ENCODE measurements at regions not wholly inside any gene's neighbourhood (a gene's known extent, or its start where the extent isn't known, plus 50 kb on each side); places are given as distances from the start of the nearest gene placed in this dataset.
"Not testable (repeated sequence)": the region's sequence is repeated elsewhere in the genome, so short reads cannot be mapped to it uniquely, and the experiment has no call there.

GRCh38 chr3:110871869-110872268 lies 199.7 kb upstream of the NECTIN3 start:
- no peaks in the 10 kb centered on the region for H3K27me3 Mint-ChIP-seq (ENCODE audit: low read depth, poor library complexity)
- H3K27ac Mint-ChIP-seq = no peak overlapping the region
- H3K4me3 Mint-ChIP-seq = no peak overlapping the region
- DNase-seq = no peak
- no peaks in the 10 kb centered on the region for H3K4me1 Mint-ChIP-seq
- H3K9me3 Mint-ChIP-seq = peaks cover 24% of the 10 kb centered on the region
- H3K36me3 Mint-ChIP-seq (ENCODE audit: low read depth) = peaks cover 38% of the 10 kb centered on the region
- no peak for TF ChIP-seq CTCF (IDR thresholded peaks at IDR 0.05)

- DNase-seq = no peak
- Mint-ChIP-seq H3K4me3 (no peak overlapping the region), H3K36me3 (ENCODE audit: low read depth) (peaks cover 41% of the 10 kb centered on the region), H3K27ac (no peak overlapping the region), H3K4me1 (no peaks in the 10 kb centered on the region), H3K9me3 (peaks cover 24% of the 10 kb centered on the region), H3K27me3 (ENCODE audit: low read depth, poor library complexity) (no peaks in the 10 kb centered on the region)
- no peak for TF ChIP-seq CTCF (IDR thresholded peaks at IDR 0.05)
Measured at GRCh38 chr3:110878692-110879091, 192.9 kb upstream of the NECTIN3 start.

GRCh38 chr3:110881069-110881468 lies 190.5 kb upstream of the NECTIN3 start:
- Mint-ChIP-seq H3K4me3 (no peak overlapping the region), H3K27me3 (ENCODE audit: low read depth, poor library complexity) (no peaks in the 10 kb centered on the region), H3K9me3 (peaks cover under 1% of the 10 kb centered on the region), H3K27ac (no peak overlapping the region), H3K4me1 (peaks cover under 1% of the 10 kb centered on the region), H3K36me3 (ENCODE audit: low read depth) (peaks cover 24% of the 10 kb centered on the region)
- no peak for DNase-seq
- TF ChIP-seq CTCF (IDR thresholded peaks at IDR 0.05) = no peak

GRCh38 chr3:110886222-110886893 lies 185.3 kb upstream of the NECTIN3 start:
- Mint-ChIP-seq H3K9me3 (peaks cover 15% of the 10 kb centered on the region), H3K27ac (peak overlapping the region; percentile 86), H3K27me3 (ENCODE audit: low read depth, poor library complexity) (peaks cover 4% of the 10 kb centered on the region), H3K36me3 (ENCODE audit: low read depth) (peaks cover 26% of the 10 kb centered on the region), H3K4me3 (no peak overlapping the region), H3K4me1 (peaks cover 6% of the 10 kb centered on the region)
- DNase-seq = no peak
- TF ChIP-seq CTCF (IDR thresholded peaks at IDR 0.05) = no peak

GRCh38 chr3:110887176-110887575 lies 184.4 kb upstream of the NECTIN3 start:
- H3K36me3 Mint-ChIP-seq (ENCODE audit: low read depth) = peaks cover 34% of the 10 kb centered on the region
- no peak for TF ChIP-seq CTCF (IDR thresholded peaks at IDR 0.05)
- peaks cover 6% of the 10 kb centered on the region for H3K4me1 Mint-ChIP-seq
- H3K9me3 Mint-ChIP-seq = peaks cover 22% of the 10 kb centered on the region
- H3K27me3 Mint-ChIP-seq (ENCODE audit: low read depth, poor library complexity) = peaks cover 5% of the 10 kb centered on the region
- H3K4me3 Mint-ChIP-seq = no peak overlapping the region
- DNase-seq = no peak
- H3K27ac Mint-ChIP-seq = no peak overlapping the region

GRCh38 chr3:110888625-110889375 lies 182.8 kb upstream of the NECTIN3 start:
- H3K27ac Mint-ChIP-seq = peak overlapping the region; percentile 92
- DNase-seq; H3K27me3 Mint-ChIP-seq (ENCODE audit: low read depth, poor library complexity); H3K4me1 Mint-ChIP-seq: not testable (repeated sequence)
- H3K4me3 Mint-ChIP-seq = peak overlapping the region; percentile 69
- H3K9me3 Mint-ChIP-seq = peaks cover 31% of the 10 kb centered on the region
- peaks cover 50% of the 10 kb centered on the region for H3K36me3 Mint-ChIP-seq (ENCODE audit: low read depth)

- not testable (repeated sequence) for H3K4me3 Mint-ChIP-seq; H3K27me3 Mint-ChIP-seq (ENCODE audit: low read depth, poor library complexity); H3K4me1 Mint-ChIP-seq
- Mint-ChIP-seq H3K9me3 (peaks cover 31% of the 10 kb centered on the region), H3K27ac (peak overlapping the region; percentile 66), H3K36me3 (ENCODE audit: low read depth) (peaks cover 50% of the 10 kb centered on the region)
- DNase-seq = peak; percentile 15
Measured at GRCh38 chr3:110889376-110889699, 182.3 kb upstream of the NECTIN3 start.
